ENCODE measurements at regions not wholly inside any gene's neighbourhood (a gene's known extent, or its start where the extent isn't known, plus 50 kb on each side); places are given as distances from the start of the nearest gene placed in this dataset.

DNA sequence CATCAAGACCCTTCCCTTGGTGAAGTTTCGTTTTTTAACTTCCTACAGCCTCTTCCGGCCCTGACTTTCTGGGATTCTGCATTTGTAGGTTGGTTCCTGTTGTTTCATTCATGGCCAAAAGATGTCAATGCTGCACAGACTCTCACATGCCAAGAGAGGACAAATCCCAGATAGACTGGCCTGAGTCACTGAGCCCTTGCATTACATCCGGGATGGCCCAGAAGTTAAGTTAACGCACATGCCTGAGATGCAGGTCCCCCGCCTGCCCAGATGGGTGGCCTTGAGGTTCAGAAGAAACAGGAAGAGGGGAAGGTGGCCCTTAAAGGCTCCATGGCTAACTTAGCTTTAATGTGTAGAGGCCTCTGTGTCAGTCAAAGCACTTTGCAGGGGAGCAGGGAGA lies 51.6 kb upstream of the SRGAP3 start:
- FAIRE-seq (no peak), DNase-seq (ENCODE audit: low spot score) (no peak)

DNA sequence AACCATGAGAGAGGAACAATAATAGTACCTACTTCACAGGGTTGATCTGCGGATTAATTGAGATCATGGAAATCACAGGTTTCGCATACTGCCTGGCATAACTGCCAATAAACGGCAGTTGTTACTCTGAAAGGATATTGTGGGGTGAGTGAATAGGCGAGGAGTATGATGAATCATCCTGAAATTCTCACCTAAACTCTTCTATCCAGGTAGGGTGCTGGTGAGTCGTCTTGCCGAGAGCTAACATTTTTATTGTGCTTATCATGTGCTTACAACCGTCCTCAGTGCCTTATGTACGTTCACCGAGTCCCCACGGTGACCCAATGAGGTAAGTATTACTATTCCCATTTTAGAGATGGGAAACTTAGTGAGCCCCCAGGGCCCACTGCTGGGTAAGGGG lies 52.4 kb upstream of the SRGAP3 start:
- DNase-seq (ENCODE audit: low spot score) (no peak), FAIRE-seq (no peak)

- no peak for FAIRE-seq
Observed at GRCh38 chr3:9302425-9303181, 53.2 kb upstream of the SRGAP3 start.

DNA sequence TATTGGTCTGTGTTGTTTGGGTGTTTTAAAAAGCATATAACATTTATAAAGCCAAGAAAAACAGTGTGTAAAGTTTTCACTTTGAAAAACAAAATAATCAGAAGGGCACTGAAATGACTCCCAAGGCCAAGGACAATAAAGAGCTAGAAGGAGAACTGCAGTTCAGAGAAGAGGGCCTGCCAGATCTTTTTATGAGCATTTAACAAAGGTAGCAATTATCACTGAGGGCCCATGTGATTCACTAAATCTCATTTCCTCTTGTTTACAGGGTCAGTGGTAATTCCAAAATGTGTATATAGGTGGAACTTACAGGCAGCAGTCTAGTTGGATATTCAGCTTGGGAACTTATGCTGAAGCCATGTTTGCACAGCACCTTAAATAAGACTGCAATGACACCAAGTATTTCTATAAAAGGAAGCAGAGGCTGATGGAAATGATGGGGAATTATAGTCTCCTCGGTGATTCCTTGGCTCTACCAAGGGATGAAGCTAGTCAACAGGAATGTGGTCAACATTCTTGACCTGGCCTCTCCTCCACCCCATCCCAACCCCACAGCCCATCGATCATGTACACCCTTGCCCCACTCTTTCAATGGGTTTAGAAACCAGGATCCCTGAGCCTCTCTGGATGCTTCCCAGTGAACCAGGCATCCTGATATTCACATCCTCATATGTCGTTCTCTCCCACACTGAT lies 54.4 kb upstream of the THUMPD3 start:
- FAIRE-seq (no peak), DNase-seq (ENCODE audit: low spot score) (no peak)

More at GRCh38 chr3:9302425-9303181, 53.2 kb upstream of the SRGAP3 start:
- DNase-seq (ENCODE audit: low spot score): peak; percentile 86

- DNase-seq (ENCODE audit: low spot score): no peak
Observed at GRCh38 chr3:9310043-9310442, 52.8 kb upstream of the THUMPD3 start.

GRCh38 chr3:9311228-9311627 lies 51.6 kb upstream of the THUMPD3 start:
- FAIRE-seq: no peak
- DNase-seq (ENCODE audit: low spot score): no peak

More at GRCh38 chr3:9310043-9310442, 52.8 kb upstream of the THUMPD3 start:
- no peak for FAIRE-seq
